ENCODE measurements at regions not wholly inside any gene's neighbourhood (a gene's known extent, or its start where the extent isn't known, plus 50 kb on each side); places are given as distances from the start of the nearest gene placed in this dataset.

DNA sequence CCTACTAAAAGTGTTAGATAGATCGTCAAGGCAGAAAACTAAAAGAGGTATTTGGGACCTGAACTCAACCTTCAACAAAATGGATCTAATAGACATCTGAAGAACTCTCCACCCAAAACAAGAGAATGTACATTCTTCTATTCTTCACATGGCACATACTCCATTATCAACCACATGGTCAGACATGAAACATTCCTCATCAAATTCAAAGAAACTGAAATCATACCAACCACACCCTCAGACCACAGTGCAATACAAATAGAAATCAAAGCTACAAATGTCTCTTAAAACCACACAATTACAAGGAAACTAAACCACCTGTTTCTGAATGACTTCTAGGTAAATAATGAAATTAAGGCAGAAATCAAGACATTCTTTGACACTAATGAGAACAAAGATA is 984.1 kb upstream of the GBE1 start:
- TF ChIP-seq CREB1 (IDR thresholded peaks at IDR 0.05; ENCODE audit: low read depth), result no peak
- TF ChIP-seq YY1 (IDR thresholded peaks at IDR 0.05; ENCODE audit: low read depth), result no peak
- no peak for TF ChIP-seq EGR1 (IDR thresholded peaks at IDR 0.05)
- TF ChIP-seq EP300 (IDR thresholded peaks at IDR 0.05; ENCODE audit: borderline replicate concordance), result no peak
- no peak for TF ChIP-seq NFIC (IDR thresholded peaks at IDR 0.05)
- no peak for TF ChIP-seq TEAD4 (IDR thresholded peaks at IDR 0.05)
- no peak for TF ChIP-seq TAF1 (IDR thresholded peaks at IDR 0.05; ENCODE audit: low read depth)
- TF ChIP-seq TCF12 (IDR thresholded peaks at IDR 0.05; ENCODE audit: low read depth), result no peak
- no peak for TF ChIP-seq RAD21 (IDR thresholded peaks at IDR 0.05; ENCODE audit: low read depth)
- TF ChIP-seq ZBTB7A (IDR thresholded peaks at IDR 0.05; ENCODE audit: low read depth), result no peak
- TF ChIP-seq, protein P1, sequence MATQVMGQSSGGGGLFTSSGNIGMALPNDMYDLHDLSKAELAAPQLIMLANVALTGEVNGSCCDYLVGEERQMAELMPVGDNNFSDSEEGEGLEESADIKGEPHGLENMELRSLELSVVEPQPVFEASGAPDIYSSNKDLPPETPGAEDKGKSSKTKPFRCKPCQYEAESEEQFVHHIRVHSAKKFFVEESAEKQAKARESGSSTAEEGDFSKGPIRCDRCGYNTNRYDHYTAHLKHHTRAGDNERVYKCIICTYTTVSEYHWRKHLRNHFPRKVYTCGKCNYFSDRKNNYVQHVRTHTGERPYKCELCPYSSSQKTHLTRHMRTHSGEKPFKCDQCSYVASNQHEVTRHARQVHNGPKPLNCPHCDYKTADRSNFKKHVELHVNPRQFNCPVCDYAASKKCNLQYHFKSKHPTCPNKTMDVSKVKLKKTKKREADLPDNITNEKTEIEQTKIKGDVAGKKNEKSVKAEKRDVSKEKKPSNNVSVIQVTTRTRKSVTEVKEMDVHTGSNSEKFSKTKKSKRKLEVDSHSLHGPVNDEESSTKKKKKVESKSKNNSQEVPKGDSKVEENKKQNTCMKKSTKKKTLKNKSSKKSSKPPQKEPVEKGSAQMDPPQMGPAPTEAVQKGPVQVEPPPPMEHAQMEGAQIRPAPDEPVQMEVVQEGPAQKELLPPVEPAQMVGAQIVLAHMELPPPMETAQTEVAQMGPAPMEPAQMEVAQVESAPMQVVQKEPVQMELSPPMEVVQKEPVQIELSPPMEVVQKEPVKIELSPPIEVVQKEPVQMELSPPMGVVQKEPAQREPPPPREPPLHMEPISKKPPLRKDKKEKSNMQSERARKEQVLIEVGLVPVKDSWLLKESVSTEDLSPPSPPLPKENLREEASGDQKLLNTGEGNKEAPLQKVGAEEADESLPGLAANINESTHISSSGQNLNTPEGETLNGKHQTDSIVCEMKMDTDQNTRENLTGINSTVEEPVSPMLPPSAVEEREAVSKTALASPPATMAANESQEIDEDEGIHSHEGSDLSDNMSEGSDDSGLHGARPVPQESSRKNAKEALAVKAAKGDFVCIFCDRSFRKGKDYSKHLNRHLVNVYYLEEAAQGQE (IDR thresholded peaks at IDR 0.05; ENCODE audit: low read depth), result no peak
- TF ChIP-seq, protein P2, sequence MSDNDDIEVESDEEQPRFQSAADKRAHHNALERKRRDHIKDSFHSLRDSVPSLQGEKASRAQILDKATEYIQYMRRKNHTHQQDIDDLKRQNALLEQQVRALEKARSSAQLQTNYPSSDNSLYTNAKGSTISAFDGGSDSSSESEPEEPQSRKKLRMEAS (IDR thresholded peaks at IDR 0.05), result no peak
